ENCODE measurements at regions not wholly inside any gene's neighbourhood (a gene's known extent, or its start where the extent isn't known, plus 50 kb on each side); places are given as distances from the start of the nearest gene placed in this dataset.

DNA sequence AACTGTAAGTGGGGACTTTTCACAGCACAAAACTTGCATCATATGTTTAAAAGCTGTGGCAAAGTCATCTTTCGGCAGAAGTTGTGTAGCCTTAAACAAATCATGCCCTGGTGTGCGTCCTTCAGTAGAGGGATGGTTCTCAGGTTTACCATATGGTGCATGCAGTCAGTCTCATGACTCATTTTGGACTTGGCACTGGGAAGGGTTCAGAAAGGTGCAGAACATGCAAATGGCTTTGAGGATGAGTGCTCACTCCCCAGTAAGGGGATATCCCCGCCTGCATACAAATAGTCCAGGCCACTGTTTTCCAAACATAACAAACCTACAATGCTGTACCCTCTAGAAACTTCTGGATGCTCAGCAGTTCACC lies 260.3 kb downstream of the NDUFS4 start:
- TF ChIP-seq, protein P1, sequence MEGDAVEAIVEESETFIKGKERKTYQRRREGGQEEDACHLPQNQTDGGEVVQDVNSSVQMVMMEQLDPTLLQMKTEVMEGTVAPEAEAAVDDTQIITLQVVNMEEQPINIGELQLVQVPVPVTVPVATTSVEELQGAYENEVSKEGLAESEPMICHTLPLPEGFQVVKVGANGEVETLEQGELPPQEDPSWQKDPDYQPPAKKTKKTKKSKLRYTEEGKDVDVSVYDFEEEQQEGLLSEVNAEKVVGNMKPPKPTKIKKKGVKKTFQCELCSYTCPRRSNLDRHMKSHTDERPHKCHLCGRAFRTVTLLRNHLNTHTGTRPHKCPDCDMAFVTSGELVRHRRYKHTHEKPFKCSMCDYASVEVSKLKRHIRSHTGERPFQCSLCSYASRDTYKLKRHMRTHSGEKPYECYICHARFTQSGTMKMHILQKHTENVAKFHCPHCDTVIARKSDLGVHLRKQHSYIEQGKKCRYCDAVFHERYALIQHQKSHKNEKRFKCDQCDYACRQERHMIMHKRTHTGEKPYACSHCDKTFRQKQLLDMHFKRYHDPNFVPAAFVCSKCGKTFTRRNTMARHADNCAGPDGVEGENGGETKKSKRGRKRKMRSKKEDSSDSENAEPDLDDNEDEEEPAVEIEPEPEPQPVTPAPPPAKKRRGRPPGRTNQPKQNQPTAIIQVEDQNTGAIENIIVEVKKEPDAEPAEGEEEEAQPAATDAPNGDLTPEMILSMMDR (IDR thresholded peaks at IDR 0.05), result no peak
- no peak for TF ChIP-seq POLR2A (IDR thresholded peaks at IDR 0.05)

Measured in heart left ventricle (tissue), 13 donors.